Testis (tissue), 2 donors: ENCODE measurements at regions not wholly inside any gene's neighbourhood (a gene's known extent, or its start where the extent isn't known, plus 50 kb on each side); places are given as distances from the start of the nearest gene placed in this dataset.

ENCODE experiments used
- DNase-seq: peaks from one replicate; pipeline ENCODE4 v3.0.0-alpha.2; 2019
- H3K27ac ChIP-seq, 2 donors: fragments of 200-600 bp; sonication (generic); one replicate each; pipeline ENCODE4 v1.5.1; 2019
- H3K27me3 ChIP-seq: fragments of 200-600 bp; sonication (generic); one replicate; pipeline ENCODE4 v1.5.1; 2019
- H3K36me3 ChIP-seq: fragments of 200-600 bp; sonication (generic); one replicate; pipeline ENCODE4 v1.5.1; 2017; ENCODE audit warnings: low read depth; ENCODE audit errors: missing control alignments
- H3K4me1 ChIP-seq: fragments of 200-600 bp; sonication (generic); one replicate; pipeline ENCODE4 v1.5.1; 2019
- H3K4me3 ChIP-seq, 2 donors: fragments of 200-600 bp; sonication (generic); one replicate each; pipeline ENCODE4 v1.5.1; 2017 to 2019
- H3K9me3 ChIP-seq: fragments of 200-600 bp; sonication (generic); one replicate; pipeline ENCODE4 v1.5.1; 2017
- CTCF ChIP-seq, 3 experiments: fragments of 450-650 bp in 2 of 3; fragments of 200-600 bp in 1 of 3; sonication (generic) in 1 of 3; IDR thresholded peaks; one replicate each; pipeline ENCODE4 v1.5.1; 2016 to 2019; ENCODE audit warnings: antibody characterized with exemption in 3 of 3, mild to moderate bottlenecking in 2 of 3, moderate library complexity in 1 of 3
- POLR2A ChIP-seq: fragments of 450-650 bp; IDR thresholded peaks from one replicate; pipeline ENCODE4 v1.6.1; 2017; ENCODE audit warnings: antibody characterized with exemption, mild to moderate bottlenecking, moderate library complexity
- WGBS, 2 donors: methylation state at CpG; one replicate each; pipeline ENCODE4 v1.1.5; 2018; 5-methylcytosine and 5-hydroxymethylcytosine counted together
- intact Hi-C: fragments of 100-400 bp; cut with DNase I; formaldehyde crosslinking; loops from one replicate; pipeline ENCODE4 v1.15.1; 2023; ENCODE audit warnings: low total_unique reads

- TF ChIP-seq POLR2A (no peak), CTCF (IDR thresholded peaks at IDR 0.05) (no peak)
- Histone ChIP-seq H3K27ac (no peak overlapping the region), H3K27me3 (no peaks in the 10 kb centered on the region), H3K4me1 (no peaks in the 10 kb centered on the region), H3K9me3 (no peaks in the 10 kb centered on the region), H3K36me3 (no peaks in the 10 kb centered on the region), H3K4me3 (no peak overlapping the region)
- 88 to 97% methylated on average over 2 of the region's 2 CpGs for WGBS, 2 donors
- DNase-seq = no peak
- intact Hi-C loops = no loop called here
Observed at GRCh38 chr1:193553564-193553963, 367.2 kb upstream of the B3GALT2 start.

DNA sequence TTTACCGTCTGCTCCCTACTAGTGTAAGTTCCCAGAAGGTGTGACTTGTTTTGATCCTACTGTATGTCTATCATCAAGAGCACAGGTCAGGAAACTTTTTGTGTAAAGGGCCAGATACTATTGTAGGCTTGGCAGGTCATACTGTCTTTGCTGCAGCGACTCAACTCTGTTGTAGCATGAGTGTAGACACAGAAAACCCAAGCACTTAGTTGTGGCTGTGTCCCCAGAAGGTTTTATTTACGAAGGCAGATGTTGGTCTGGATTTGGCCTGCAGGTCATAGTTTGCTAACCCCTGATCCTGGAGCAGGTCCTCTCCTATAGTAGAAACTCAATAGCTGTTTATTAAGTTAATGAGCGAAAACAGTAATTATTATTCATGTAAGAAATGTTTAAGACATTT lies 365.9 kb upstream of the B3GALT2 start:
- WGBS, 2 donors = 94 to 97% methylated on average over 4 of the region's 4 CpGs
- Histone ChIP-seq H3K36me3 (no peaks in the 10 kb centered on the region), H3K27ac (no peak overlapping the region), H3K4me3 (no peak overlapping the region), H3K9me3 (no peaks in the 10 kb centered on the region), H3K27me3 (no peaks in the 10 kb centered on the region), H3K4me1 (no peaks in the 10 kb centered on the region)
- DNase-seq = no peak
- no peak for TF ChIP-seq CTCF (IDR thresholded peaks at IDR 0.05)
- no peak for TF ChIP-seq POLR2A
- intact Hi-C loops = no loop called here

DNA sequence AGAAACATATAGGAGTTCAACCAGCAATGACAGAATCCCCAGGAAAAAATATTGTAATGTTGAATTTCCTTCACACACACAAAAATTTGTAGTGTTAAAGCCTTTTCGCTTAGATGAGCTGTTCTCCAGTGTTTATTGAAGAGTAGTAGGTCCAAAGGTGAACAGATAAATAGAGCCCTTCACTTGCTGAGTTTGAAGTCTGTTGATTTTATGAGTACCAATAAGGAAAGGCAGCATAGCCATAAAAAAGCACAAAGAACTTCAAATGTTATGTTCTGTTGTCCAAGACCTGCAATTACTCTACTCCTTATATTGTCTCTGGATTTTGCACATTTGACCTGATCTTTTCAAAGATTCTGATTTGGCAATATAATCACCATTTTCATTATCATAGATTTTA lies 362.7 kb upstream of the B3GALT2 start:
- Histone ChIP-seq H3K36me3 (no peaks in the 10 kb centered on the region), H3K27me3 (no peaks in the 10 kb centered on the region), H3K4me3 (no peak overlapping the region), H3K9me3 (no peaks in the 10 kb centered on the region), H3K4me1 (no peaks in the 10 kb centered on the region), H3K27ac (no peak overlapping the region)
- DNase-seq = no peak
- intact Hi-C loops = no loop called here
- WGBS, 2 donors = 91 to 100% methylated on average over 1 of the region's 1 CpG
- no peak for TF ChIP-seq POLR2A
- TF ChIP-seq CTCF (IDR thresholded peaks at IDR 0.05) = no peak

- no peak overlapping the region for H3K27ac ChIP-seq
- no peaks in the 10 kb centered on the region for H3K4me1 ChIP-seq
- TF ChIP-seq POLR2A = no peak
- no peak for TF ChIP-seq CTCF (IDR thresholded peaks at IDR 0.05)
- intact Hi-C loops = no loop called here
- H3K27me3 ChIP-seq = no peaks in the 10 kb centered on the region
- H3K9me3 ChIP-seq = no peaks in the 10 kb centered on the region
- no peak overlapping the region for H3K4me3 ChIP-seq
- WGBS, 2 donors = 65 to 74% methylated on average over 2 of the region's 2 CpGs
- DNase-seq = no peak
- H3K36me3 ChIP-seq = no peaks in the 10 kb centered on the region
Observed at GRCh38 chr1:193545171-193545570, 358.8 kb upstream of the B3GALT2 start.

GRCh38 chr1:193543259-193543658 lies 356.8 kb upstream of the B3GALT2 start:
- Histone ChIP-seq H3K36me3 (no peaks in the 10 kb centered on the region), H3K4me1 (no peaks in the 10 kb centered on the region), H3K27ac (no peak overlapping the region), H3K27me3 (no peaks in the 10 kb centered on the region), H3K4me3 (no peak overlapping the region), H3K9me3 (no peaks in the 10 kb centered on the region)
- peak; percentile 53 for DNase-seq
- no peak for TF ChIP-seq POLR2A
- no peak for TF ChIP-seq CTCF (IDR thresholded peaks at IDR 0.05)
- intact Hi-C loops = no loop called here
- WGBS, 2 donors = 36 to 51% methylated on average over 4 of the region's 4 CpGs
